ENCODE measurements at regions not wholly inside any gene's neighbourhood (a gene's known extent, or its start where the extent isn't known, plus 50 kb on each side); places are given as distances from the start of the nearest gene placed in this dataset.

DNA sequence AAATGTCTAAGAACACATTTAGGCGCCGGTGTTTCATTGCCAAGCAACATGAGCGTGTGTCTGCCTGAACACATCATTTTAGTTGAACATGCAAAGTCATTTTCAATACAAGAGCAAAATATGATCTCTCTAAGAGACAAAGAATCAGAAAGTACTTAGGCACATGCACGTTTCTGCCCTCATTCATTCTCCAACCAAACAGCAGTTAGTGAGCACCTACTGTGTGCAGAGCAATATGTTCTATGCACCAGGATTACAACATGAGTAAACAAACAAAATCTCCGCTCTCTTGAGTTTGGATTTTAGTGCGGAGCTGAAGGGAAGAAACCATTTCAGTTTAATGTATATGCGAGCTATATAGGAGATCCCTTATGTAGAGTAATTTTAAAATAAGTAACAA lies 71.6 kb upstream of the KLF6 start:
- Mint-ChIP-seq H3K9me3 (ENCODE audit: low read depth) (no peaks in the 10 kb centered on the region), H3K27ac (peak overlapping the region; percentile 67), H3K4me1 (ENCODE audit: low read depth) (peaks cover 14% of the 10 kb centered on the region), H3K36me3 (peaks cover 3% of the 10 kb centered on the region), H3K4me3 (no peak overlapping the region), H3K27me3 (no peaks in the 10 kb centered on the region)

DNA sequence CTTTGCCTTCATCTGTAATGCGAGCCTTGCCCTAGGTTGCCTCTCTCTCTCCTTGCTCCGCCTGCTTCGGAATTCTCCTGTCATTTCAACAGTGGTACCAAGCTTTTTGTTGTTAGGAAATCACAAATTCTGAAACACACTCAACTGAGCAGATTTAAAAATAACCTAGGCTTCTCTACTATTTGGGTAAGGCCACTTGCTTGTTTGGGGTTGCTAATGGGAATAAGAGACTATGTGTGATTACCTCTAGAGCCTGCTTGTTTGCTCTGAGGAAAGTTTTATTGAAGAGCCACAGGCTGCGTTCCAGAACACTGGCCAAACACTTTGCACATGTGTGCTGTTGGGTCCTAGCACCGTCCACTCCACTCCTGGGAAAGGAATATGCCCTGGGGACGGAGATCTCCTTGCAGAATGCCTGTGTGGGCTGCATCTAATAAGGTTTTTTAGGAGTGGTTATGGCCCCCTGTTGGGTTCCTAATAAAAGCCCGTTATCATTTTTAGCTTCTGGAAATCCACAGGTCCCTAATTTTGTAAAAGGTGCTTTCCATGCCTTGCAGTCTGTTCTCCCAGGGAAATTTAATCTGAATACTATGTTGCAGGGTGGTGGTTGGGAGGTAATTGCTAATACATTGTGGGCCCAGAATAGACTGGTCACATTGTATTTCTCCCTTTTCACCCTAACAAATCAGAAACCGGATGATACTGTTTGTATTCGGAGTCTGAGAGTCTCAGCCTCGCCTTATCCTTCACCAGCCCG lies 68.7 kb upstream of the KLF6 start:
- Mint-ChIP-seq H3K4me1 (ENCODE audit: low read depth) (peaks cover 30% of the 10 kb centered on the region), H3K27ac (no peak overlapping the region), H3K27me3 (no peaks in the 10 kb centered on the region), H3K4me3 (no peak overlapping the region), H3K9me3 (ENCODE audit: low read depth) (no peaks in the 10 kb centered on the region), H3K36me3 (peaks cover 3% of the 10 kb centered on the region)

- H3K4me3 Mint-ChIP-seq, result no peak overlapping the region
- peaks cover 35% of the 10 kb centered on the region for H3K4me1 Mint-ChIP-seq (ENCODE audit: low read depth)
- H3K27ac Mint-ChIP-seq, result peak overlapping the region; percentile 61
- no peaks in the 10 kb centered on the region for H3K9me3 Mint-ChIP-seq (ENCODE audit: low read depth)
- no peaks in the 10 kb centered on the region for H3K27me3 Mint-ChIP-seq
- peaks cover 3% of the 10 kb centered on the region for H3K36me3 Mint-ChIP-seq
These were observed 68.0 kb upstream of the KLF6 start for GRCh38 chr10:3853016-3853415.

DNA sequence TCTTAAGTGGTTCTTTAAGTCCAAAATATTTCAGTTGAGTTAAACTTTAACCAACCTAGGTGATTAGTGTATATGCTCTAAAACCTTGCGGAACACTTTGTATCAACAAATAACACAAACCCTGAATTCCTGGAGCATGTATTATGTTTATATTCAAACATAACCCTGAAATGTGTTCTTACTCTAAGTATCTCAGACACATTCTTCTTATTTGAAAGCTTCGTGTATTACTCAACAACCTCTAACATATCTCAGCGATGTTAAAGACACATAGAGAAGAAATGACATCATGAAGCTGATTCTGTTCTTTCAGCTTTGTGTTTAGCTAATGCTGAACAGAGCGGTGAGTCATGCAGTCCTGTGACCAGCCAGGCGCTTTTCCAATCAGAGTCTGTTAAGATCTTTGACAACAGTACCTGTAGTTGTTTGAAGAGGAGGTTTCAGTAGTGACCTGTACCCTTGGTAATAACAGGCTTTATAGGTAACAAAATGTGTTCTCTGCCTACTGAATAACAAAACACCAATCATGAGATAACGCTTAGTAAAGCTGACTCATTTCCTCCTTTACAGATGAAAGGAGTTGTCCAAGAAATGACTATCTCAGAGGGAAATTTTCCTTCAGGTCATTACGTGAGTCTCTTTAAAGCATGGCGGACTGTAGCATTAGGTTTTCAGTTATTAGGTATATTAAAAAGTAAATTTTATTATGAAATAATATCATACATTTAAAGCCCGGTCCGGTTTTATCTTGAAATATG lies 67.3 kb upstream of the KLF6 start:
- Mint-ChIP-seq H3K4me3 (peak overlapping the region; percentile 60), H3K4me1 (ENCODE audit: low read depth) (peaks cover 37% of the 10 kb centered on the region), H3K9me3 (ENCODE audit: low read depth) (no peaks in the 10 kb centered on the region), H3K27me3 (no peaks in the 10 kb centered on the region), H3K36me3 (peaks cover 3% of the 10 kb centered on the region), H3K27ac (peak overlapping the region; percentile 93)

- Mint-ChIP-seq H3K36me3 (peaks cover under 1% of the 10 kb centered on the region), H3K4me3 (no peak overlapping the region), H3K27me3 (no peaks in the 10 kb centered on the region), H3K4me1 (ENCODE audit: low read depth) (peaks cover 37% of the 10 kb centered on the region), H3K9me3 (ENCODE audit: low read depth) (no peaks in the 10 kb centered on the region), H3K27ac (peak overlapping the region; percentile 93)
These were observed 66.3 kb upstream of the KLF6 start for GRCh38 chr10:3850999-3851937.

- Mint-ChIP-seq H3K4me3 (no peak overlapping the region), H3K27ac (no peak overlapping the region)
These were observed 64.0 kb upstream of the KLF6 start for GRCh38 chr10:3848775-3849635.

GRCh38 chr10:3848005-3848774 lies 63.2 kb upstream of the KLF6 start:
- H3K27me3 Mint-ChIP-seq, result no peaks in the 10 kb centered on the region
- H3K27ac Mint-ChIP-seq, result peak overlapping the region; percentile 41
- H3K4me3 Mint-ChIP-seq, result no peak overlapping the region
- H3K36me3 Mint-ChIP-seq, result no peaks in the 10 kb centered on the region
- H3K4me1 Mint-ChIP-seq (ENCODE audit: low read depth), result peaks cover 34% of the 10 kb centered on the region
- no peaks in the 10 kb centered on the region for H3K9me3 Mint-ChIP-seq (ENCODE audit: low read depth)

More at GRCh38 chr10:3848775-3849635, 64.0 kb upstream of the KLF6 start:
- Mint-ChIP-seq H3K36me3 (no peaks in the 10 kb centered on the region), H3K9me3 (ENCODE audit: low read depth) (no peaks in the 10 kb centered on the region), H3K27me3 (no peaks in the 10 kb centered on the region), H3K4me1 (ENCODE audit: low read depth) (peaks cover 37% of the 10 kb centered on the region)

DNA sequence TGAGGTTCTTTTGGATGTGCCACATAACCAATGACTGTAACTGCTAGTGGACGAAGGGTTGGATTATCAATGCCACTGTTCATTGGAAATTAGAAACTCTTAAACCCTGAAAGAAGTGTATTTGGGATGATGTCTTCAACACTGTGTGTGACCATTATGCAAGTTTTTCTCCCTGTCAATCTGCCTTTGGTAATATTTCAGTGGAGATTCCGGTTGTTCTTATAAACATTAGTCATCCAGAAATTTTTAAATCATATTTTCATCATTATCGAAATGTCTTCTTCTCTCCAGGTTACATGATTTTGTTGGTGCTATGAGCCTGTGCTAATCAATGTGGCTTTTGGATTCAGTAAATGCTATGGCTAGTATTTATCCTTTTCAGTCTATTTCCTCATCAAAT lies 61.7 kb upstream of the KLF6 start:
- Mint-ChIP-seq H3K9me3 (ENCODE audit: low read depth) (no peaks in the 10 kb centered on the region), H3K27me3 (no peaks in the 10 kb centered on the region), H3K4me3 (no peak overlapping the region), H3K36me3 (no peaks in the 10 kb centered on the region), H3K4me1 (ENCODE audit: low read depth) (peaks cover 24% of the 10 kb centered on the region), H3K27ac (no peak overlapping the region)

DNA sequence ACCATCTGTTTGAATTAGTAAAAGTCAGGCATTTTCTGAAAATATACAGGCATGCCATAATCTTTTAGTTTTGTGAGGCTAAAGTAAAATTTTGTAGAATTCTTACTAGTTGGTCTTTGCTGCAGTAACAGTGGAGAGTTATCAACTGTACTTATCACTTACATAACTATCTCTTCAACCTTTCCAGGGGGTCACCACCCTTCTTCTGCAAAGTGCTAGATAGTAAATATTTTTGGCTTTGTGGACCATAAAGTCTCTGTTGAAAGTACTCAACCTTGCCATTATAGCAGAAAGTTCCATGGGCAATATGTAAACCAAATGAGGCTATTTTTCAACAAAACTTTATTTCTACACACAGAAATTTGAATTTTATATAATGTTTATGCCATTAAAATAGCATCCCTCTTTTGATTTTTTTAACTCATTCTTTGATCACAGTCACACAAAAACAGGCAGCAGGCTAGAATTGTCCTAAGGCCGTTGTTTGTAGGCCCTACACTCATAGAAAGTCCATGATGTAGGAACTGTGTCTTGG lies 59.5 kb upstream of the KLF6 start:
- Mint-ChIP-seq H3K36me3 (no peaks in the 10 kb centered on the region), H3K9me3 (ENCODE audit: low read depth) (no peaks in the 10 kb centered on the region), H3K27ac (no peak overlapping the region), H3K4me3 (no peak overlapping the region), H3K27me3 (no peaks in the 10 kb centered on the region), H3K4me1 (ENCODE audit: low read depth) (peaks cover 7% of the 10 kb centered on the region)

DNA sequence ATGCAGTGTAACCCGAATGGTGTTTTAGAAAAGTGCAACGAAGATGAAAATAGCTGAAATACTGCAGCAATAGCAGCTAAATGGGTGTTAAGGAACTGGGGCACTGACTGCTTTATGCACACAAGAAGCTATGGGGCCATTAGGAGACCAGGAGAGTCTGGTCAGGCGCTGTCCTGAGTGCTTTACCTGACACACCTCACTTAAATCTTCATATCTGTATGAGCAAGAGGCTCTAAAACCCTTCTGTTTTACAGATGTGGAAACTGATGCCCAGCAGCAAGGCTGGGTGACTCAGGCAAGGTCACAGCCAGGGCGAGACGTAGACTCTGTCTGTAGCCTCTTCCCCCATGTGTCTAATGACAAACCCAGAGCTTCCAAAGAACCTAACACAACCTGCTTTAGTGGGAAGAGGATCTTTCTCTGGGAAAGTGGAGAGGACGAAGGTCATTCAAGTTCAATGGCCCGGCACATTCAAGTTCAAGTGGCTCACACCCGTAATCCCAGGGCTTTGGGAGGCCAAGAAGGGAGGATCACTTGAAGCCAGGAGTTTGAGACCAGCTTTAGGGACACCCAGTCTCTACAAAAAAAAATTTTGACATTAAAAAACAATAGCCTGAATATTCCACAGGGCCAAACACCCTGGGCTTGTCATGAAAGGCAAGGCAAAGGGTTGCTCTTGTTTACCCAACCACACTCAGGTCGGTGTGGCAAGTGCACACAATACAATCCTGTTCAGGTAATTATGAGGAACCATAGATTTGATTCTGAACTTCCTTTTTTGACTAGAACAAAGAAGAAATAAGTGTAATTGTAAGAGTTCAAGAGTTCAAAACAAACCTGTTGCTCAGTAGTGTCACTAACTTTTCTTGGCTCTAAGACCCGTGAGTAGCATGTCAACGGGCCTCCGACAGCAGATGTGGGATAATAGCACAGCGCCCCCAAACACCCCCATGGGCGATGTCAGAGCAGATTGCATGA lies 53.7 kb upstream of the KLF6 start:
- Mint-ChIP-seq H3K27ac (no peak overlapping the region), H3K9me3 (ENCODE audit: low read depth) (no peaks in the 10 kb centered on the region), H3K27me3 (no peaks in the 10 kb centered on the region), H3K36me3 (no peaks in the 10 kb centered on the region), H3K4me1 (ENCODE audit: low read depth) (peaks cover 13% of the 10 kb centered on the region), H3K4me3 (no peak overlapping the region)

DNA sequence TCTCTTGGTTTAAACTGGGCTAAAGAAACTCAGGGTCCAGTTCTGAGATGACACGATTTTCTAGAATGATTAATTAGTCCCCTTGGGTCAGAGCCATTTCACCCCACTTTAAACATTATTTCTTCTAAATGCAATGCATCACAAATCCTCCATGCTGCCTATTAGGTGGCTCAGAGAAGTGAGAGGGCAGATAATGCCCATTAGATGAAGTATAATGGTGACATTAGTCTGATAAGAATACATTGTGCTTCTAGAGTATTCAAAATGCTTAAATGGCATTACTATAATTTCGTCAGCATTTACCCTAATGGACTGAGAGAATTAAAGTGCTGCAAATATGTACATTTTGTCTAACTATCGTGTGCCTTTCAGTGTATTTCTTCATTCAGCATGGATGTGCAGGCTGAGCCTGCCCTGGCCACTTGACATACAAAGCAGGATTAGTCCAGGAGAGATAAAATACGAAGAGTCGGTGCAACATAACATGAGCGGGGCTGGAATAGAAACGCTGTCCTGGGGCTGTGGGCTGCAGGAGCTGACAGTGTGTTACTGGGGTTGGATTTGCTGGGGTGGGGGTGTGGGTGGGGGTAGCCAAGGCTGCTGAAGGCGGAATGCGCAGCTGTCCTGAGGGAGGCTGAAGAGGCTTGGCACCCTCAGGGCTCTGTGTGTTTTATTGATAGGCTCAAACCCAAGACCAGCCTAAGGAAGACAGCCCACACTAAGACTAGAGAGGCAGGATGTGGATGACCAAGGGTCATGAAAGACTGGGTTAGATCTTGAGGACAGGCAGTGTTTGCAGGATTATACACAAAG lies 52.8 kb upstream of the KLF6 start:
- Mint-ChIP-seq H3K36me3 (no peaks in the 10 kb centered on the region), H3K4me3 (no peak overlapping the region), H3K4me1 (ENCODE audit: low read depth) (peaks cover 16% of the 10 kb centered on the region), H3K27me3 (no peaks in the 10 kb centered on the region), H3K27ac (no peak overlapping the region), H3K9me3 (ENCODE audit: low read depth) (no peaks in the 10 kb centered on the region)

Data from activated naive CD8-positive, alpha-beta T cell (primary cell).